NCI-H128 (cell line): ENCODE measurements at regions not wholly inside any gene's neighbourhood (a gene's known extent, or its start where the extent isn't known, plus 50 kb on each side); places are given as distances from the start of the nearest gene placed in this dataset.

Experiments
- DNase-seq: peaks from one replicate; lab custom pipeline; 2025; ENCODE audit not compliant: unreplicated experiment; lab: John Stamatoyannopoulos, UW

DNA sequence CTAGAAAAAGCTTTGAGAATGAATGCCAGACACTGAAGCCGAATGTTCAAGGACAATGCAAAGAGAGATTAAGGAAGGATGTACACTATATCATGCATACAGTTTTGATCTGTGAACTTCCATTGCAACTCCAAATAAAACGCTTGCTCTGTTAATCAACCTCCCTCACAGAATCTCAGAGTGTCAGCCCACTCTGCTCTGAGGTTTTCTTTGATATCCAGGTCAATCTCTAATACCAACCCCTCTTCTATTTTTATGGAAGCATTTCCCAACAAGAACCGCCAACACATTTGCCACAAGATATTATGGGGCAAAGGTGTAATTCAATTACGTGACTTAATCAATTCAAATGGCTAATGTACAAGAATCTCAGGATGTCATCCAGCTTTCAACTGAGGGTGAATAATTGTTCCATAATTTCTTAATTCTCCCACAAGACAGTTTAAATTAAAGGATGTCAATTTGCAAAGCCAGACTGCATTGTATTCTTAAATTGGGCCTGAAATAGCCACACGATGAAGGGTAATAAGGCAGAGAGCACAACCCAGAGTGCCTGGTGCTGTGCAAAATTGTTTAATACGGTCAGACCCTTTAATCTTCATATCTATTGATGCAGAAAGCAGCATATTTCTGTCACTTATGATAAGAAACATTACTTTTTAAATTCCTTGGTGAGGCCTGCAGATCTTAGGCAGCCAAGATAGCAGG lies 459.2 kb upstream of the DAB1 start:
- DNase-seq = no peak

GRCh38 chr1:57882072-57882471 lies 458.2 kb upstream of the DAB1 start:
- no peak for DNase-seq

- no peak for DNase-seq
Observed at GRCh38 chr1:57881639-57882038, 457.8 kb upstream of the DAB1 start.

DNA sequence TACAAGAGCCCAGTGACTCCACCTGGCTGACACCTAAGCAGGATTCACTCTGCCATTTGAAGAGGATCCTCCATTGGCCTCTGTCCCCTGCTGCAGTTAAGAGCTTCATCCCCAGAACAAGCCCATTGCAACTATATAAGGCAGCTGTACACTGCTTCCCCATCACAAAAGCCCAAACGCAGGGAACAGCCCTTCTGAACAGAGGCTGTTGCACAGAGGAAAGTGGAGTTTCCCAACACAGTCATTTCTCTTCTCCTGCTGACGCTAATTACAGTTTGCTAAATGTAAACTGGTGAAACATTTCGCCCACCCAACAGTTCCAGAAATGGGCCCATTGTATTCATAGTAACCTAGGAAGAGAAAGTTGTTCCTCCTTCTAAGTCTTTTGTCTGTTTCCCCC lies 455.8 kb upstream of the DAB1 start:
- DNase-seq = no peak

DNA sequence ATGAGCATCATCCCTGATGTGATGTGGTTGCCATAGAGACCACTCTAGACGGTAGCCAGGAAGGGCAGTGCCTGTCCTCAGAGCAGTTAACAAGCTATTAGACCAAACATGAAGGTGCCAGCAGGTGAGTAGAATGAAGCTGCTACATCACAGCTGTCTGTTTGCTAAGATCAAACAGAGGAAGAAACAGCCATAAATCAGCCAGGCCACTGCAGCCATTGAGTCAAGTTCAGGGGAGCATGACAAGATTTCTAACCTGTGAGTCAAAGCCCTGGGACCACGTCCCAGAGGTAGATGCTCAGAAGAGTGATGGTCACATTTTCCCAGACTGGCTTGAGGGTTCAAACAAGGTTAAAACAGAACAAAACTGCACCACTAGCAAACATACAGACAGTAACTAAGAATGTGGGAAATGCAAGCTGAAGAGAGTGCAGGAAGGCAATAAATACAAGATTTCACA lies 450.6 kb upstream of the DAB1 start:
- no peak for DNase-seq

DNA sequence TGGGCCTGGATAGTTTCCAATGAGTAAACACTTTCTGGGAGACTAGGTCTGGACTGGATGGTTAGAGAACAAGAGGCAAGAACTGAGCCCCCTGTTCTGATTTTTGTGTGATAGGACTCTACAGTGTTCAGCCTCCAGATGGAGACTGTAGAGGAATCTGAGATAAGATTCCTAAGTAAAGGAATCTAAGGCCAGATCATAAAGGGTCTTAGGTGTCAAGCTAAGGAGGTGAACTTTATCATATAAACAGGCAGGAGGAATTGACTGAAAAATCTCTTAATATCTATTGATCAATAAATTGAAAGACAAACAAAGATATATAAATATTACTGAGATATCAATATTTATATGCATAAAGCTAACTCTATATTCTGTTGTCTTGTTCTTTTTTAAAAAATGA lies 449.1 kb upstream of the DAB1 start:
- DNase-seq = no peak

DNA sequence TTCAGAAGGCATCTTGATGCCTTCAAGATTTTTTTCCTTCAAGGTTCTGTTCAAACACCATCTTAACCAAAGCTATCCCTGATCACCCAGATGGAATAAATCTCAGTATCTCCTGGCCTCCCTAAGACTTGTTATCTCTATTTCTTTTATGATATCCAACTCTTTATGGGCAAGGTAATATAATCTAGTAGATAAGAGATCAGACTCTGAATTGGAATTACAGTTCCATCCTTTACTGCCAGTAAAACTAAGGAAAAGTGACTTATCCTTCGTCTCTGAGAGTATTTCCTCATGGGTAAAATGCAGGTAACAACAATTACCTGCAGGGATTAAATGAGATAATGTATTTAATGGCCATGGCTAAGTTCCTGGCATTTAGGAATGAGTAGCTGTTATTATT lies 445.0 kb upstream of the DAB1 start:
- DNase-seq = no peak

DNA sequence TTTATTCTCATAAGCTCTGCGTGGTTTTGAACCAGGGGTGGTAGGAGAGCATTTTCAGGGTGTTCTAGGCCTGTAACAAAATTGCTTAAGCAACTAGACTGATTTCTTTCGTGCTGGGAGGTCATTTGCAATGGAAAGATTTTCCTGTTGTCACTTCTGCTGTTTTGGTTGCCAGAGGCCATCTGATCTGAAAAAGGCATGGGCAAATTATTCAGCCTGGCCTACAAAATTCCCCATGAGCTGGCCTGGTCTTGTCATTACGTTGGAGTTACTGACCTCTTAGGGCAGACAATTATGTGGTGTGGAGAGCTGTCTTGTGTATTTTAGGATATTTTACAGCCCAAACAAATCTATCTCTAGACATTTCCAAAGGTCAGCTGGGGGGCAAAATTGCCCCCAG lies 444.4 kb upstream of the DAB1 start:
- DNase-seq = no peak

DNA sequence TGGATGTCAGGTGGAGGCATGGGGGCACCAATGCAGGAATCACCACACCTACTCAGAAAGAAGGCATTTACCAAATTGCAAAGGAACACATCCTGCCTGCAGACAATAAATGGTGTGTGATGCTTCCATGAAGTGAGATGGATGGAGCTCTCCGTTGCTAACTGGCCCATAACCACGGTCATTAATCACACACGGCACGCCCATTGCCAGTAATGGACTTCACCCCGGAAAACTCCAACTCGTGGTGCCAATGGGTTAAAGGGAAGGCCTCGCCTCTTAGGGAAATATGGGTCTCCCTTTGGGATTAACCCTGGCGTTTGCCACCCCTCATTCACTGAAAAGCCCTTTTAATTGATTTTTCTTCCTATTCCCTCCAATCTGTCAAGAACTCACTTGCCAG lies 443.1 kb upstream of the DAB1 start:
- DNase-seq = no peak

- DNase-seq = no peak
Observed at GRCh38 chr1:57860931-57861565, 437.2 kb upstream of the DAB1 start.

- no peak for DNase-seq
Observed at GRCh38 chr1:57860325-57860724, 436.5 kb upstream of the DAB1 start.

- DNase-seq = no peak
Observed at GRCh38 chr1:57858740-57859139, 434.9 kb upstream of the DAB1 start.

DNA sequence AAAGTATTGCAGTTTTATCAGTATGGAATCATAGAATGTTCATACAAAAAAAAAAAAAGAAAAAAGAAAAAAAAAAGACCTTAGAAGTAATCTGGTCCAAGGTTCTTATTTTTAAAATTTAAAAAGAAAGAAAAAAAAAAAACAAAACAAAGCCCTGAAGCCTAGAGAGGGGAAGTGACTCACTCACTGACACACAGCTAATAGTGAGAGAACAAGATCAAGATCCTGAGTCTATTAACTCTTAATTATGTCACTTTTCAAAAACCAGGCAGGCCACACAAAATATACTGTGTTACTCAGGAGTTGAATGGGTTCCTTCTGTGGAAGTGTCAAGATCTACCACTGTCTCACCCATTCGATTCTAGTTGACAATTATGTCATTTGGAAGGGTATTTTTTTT lies 433.9 kb upstream of the DAB1 start:
- no peak for DNase-seq

DNA sequence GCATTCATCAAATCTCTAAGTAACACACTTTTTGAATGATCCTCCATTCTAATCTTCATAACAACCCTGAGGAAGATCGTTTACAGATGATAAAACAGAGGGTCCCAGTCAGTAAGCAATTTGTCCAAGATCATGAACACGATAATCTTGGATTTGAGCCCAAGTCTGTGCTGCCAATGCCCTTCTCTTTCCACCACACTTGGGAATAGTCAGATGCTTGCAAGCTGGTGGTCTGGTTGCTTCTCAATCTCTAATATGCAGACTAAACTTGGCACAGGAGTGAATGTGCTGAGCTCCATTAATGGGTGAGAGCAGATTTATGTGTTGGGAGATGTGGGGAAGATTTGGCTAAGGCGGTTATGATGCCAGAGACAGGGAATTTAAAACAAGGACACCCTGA lies 430.6 kb upstream of the DAB1 start:
- no peak for DNase-seq

DNA sequence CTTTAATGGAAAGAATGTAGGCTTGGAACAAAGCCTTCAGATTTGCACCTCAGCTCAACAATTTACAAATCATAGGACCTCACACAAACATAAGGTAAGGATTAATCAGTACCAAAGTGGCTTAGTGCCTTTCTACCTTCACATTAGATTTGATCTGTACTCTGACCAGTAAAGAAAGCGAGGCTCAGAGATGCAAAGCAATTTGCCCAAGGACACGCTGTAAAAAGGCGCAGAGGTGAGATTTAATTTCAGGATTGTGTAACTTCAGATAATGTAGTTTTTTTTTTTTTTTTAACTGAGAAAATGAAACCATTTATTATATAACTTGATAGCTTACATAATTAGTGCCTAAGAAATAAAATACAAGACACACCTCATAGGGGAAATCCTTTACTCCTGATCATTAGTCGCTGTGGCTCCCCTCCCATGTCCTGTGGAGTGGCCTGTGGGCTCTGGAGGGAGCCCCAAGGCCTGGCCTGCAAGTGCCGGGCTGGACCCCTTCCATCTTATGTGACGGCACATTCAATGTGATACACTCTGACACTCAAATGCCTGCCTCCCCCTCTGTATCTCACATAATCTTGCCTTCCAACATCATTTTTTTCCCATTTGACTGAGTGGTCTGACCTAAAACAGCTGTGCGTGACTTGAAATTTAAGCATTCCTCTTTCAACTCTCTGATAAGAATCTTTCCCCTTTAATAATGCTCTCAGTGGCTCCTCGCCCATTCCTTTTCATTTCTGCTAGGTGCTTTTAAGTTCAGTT lies 426.5 kb upstream of the DAB1 start:
- DNase-seq = no peak

- no peak for DNase-seq
Observed at GRCh38 chr1:57848406-57848805, 424.5 kb upstream of the DAB1 start.

- no peak for DNase-seq
Observed at GRCh38 chr1:57845041-57845440, 421.2 kb upstream of the DAB1 start.

DNA sequence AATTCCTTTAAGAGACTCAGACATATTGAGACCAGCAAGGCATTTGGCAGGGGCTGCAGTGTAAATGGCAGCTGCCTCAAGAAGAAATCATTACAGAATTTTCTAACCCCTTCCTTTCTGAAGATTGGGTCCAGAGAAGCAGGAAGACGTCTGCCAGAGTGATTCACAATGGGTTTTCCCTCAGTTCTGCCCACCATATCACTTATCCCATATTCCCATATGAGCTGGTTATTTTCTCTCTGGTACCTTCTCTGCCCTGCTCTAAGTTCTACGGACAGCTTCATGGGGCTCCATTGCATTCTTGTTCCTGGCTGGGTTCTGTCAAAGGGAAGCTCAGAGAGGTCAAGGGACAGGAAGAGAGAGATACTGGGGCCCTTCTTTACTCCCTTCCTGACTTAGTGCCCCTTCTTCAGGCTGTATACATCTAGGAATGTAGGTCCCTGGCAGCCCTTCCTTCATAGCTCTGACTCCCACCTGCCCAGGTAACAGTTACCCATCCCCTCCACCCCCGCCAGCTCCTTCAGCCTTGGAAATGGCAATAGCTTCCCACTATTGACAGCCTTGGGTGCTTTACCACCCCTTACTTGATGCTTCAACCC lies 420.6 kb upstream of the DAB1 start:
- no peak for DNase-seq

GRCh38 chr1:57843760-57844159 lies 419.9 kb upstream of the DAB1 start:
- no peak for DNase-seq

GRCh38 chr1:57839526-57839925 lies 415.7 kb upstream of the DAB1 start:
- DNase-seq = peak; percentile 84

DNA sequence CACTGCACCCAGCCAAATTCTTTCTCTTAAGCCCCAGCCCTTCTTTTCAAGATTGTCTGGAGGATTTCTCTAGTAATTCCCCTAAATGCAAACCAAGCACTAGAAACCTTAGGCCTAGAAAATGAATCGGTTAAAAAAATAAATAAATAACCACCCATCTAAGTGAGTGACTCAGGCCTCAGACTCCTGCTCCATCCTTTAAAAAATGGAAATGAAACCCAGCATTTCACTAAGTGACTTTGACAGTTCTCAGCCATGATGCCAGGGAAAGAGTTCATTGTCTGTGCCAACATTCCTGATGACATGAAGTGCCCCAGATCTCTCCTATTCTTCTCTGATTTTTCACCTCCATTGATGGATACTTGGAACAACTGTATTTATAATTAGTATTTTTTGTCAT lies 415.2 kb upstream of the DAB1 start:
- DNase-seq = peak; percentile 62

DNA sequence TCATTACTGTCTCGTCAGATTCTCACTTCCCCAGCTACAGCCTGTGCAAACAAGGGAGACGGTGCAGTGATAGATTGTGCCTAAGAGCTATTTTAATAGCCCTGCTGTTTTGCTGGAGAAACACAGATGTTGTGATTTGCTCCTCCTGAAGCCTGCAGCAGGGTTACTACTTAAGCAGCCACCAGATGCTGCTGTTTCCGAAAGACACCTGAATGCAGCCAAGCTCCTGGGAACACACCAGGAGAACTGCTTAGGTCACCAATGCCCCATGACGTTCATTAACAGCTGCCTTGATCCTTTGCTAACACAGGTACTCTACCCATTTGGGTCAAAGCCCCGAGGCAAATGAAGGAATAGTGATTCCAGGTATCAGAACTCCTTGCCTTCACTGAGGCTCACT lies 411.8 kb upstream of the DAB1 start:
- no peak for DNase-seq
